GM19025 (cell line): ENCODE measurements at regions not wholly inside any gene's neighbourhood (a gene's known extent, or its start where the extent isn't known, plus 50 kb on each side); places are given as distances from the start of the nearest gene placed in this dataset.

Experiments
- ATAC-seq: cut with Tn5 transposase; IDR thresholded peaks from one replicate; pipeline ENCODE4 v1.9.1; 2021; ENCODE audit warnings: mild to moderate bottlenecking, low read depth, moderate library complexity; ENCODE audit not compliant: unreplicated experiment

DNA sequence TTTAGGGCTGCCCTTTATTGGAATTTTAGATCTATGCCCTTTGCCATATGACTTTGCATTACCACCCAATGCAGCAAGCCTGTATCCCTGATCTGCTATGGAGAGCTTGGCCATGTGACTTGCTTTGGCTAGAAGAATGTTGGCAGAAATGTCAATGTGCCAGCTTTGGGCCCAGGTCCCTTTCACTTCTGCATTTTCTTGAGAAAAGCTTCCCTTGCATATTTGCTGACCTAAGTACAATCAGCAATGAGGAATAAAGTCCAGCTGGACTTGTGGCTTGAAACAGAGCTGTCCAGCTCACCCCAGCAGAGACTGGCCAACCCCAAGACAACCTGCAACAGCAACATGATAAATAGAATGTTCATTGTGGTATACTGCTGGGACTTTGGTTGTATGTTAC lies 135.9 kb downstream of the PAH start:
- no peak for ATAC-seq

DNA sequence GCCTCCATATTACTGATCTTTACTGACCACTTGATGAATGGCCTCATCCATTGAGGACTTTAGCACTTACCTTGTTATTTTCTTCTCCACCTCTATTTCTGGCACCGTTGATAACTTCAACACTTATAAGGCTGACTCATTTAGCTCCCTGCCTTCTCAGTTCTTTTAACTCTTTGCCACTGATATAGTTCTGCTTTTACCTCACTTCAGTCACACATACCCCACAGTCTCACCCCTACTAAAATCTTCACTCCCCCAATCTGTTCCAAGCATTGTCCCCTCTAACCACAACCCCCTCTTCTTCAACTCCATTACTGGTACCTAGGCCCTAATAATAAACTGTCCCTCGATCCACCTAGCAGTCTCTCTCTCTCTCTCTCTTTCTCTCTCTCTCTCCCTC lies 141.0 kb downstream of the PAH start:
- ATAC-seq = no peak

DNA sequence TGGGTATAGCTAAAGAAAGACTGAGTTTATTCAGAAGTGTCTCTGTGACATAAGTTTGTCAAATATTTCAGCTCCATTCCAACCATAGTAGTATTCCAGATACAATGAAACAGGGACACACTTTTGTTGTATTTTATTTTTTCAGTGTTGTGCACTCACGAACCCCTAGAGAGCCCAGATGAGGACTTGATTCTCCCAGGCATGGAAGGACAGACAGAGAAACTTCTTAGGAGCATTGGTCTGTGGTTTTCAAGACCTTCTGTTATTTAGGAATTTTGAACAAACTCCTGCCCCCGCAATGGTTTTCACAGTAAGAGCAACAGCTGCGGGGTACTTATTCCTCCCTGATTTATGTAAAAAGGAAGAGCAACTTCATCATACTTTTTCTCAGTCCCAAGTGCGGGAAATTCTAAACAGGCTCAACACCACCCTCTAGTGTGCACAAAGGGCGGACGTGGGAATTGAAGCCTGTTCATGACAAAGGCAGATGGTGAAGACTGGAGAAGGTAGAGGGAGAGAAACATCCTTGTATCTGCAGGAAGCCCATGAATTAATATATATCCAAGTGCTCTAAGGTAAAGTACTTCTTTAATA lies 147.6 kb downstream of the PAH start:
- ATAC-seq = no peak

DNA sequence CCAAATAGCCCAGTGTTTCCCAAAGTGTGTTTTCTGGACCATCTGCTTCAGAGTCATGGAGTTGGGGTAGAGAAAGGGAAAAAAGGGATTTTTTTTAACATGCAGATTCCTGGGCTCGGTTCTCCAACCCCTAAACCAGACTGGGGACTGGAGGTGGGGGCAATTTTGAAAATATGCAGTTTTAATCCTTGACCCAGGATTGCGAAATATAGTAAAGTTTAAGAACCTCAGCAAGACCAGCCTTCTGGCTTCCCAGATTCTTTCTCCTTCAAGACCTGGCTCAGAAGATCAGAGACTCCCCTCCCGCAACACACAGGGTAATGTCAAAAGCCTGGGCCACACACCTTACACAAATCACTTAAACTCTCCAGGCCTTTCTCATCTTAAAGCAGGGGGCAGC lies 150.1 kb downstream of the PAH start:
- ATAC-seq = no peak

DNA sequence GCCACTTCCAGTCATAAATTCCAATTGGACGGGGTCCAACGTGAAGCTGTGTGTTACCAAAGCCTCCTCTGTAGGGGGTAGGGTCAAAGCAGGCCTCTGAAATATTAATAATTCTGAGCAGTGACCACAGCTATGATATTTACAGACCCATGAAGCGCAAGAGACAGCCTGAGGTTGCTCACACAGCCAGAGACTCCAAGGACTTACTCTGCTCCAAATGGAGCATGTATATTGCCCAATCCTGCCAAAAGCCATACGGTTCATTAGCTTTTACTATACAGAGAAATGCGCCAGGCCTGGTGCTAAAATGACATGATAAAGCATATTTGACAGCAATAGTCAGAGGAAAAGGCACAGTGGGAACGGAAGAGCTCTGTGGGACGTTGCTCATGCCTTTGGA lies 151.3 kb downstream of the PAH start:
- no peak for ATAC-seq

DNA sequence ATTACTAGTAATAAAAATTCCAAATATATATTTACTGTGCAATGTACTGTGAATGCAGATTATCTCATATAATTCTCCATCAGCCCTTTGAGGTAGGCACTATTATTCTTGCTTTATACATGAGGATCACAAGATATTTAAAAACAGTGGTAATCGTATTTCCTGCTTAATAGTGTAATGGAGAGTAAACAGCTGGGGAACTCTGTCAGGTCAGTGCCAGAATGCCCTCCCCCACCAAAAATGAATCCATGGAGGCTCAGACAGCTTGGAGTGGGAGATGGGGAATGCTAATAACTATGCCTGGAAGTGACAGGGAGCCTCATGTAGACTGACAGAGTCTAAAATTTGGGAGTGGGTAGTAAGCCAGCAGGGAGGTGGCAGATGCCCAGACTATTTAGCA lies 153.6 kb downstream of the PAH start:
- no peak for ATAC-seq

DNA sequence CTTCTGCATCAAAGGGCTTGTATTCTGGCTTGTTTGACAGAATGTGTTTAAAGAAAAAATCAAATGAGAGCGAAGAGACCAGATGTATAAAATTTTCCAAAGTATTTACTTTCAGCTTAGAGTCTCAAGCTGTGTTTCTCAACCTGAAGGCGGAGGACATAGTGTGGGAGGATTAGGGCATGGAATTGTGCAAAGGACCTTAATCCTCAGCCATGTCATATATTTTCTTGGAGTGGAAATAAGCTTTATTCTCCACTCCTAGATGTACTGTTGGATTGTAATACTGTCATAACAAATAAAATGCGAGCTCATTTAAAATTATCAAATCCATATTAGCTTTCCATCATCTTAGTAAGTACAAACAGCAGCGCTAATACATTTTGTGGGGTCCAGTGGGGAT lies 154.0 kb downstream of the PAH start:
- no peak for ATAC-seq

DNA sequence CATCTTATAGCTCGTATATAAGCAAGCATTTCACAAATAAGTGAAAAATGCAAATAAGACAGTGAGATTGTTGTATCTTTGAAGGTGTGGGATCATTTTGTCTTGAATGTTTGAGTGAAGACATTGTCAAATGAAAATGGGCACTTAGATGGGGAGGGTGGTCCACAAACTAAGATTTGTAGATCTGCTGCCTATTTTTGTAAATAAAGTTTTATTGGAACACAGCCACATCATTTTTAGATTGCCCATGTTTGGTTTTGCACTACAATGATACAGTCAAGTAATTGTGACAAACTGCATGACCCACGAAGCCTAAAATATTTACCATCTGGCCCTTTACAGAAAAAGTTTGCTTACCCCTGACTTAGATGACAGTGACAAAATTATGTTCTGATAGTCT lies 156.7 kb downstream of the PAH start:
- no peak for ATAC-seq

DNA sequence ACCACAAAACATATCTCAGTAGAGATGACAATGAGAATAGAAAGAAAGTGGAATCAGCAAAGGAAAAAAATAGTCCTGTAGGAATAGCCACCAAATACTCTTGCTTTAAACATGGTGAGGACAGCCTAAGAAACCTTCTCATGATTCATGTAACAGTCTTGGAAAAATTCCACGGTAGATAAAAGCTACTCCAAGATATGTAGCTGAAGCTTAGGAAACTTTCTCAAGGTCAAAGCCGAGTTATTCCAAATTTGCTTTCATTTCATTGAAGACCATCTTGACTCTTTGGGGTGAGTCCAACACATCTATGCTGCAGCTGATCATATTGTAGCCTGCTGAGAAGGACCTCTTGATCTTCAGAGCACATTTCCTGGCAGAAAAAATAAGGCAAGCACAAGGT lies 157.6 kb downstream of the PAH start:
- ATAC-seq = no peak

DNA sequence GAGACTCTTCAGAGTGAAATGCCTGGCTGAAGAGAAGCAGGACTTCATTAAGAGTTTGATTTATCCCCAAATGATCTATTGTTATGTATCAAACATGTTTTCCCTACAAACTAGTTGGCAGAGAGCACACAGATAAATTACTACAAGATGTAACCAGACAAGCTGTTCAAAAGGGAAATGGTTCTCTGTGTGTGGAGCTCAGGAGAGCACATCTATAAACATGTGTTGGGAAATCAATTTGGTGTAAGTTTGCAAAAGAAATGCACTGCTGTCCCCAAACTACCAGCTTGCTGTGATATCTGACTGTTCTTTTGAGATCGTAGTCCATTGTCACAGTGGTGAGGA lies 159.2 kb downstream of the PAH start:
- ATAC-seq = no peak

DNA sequence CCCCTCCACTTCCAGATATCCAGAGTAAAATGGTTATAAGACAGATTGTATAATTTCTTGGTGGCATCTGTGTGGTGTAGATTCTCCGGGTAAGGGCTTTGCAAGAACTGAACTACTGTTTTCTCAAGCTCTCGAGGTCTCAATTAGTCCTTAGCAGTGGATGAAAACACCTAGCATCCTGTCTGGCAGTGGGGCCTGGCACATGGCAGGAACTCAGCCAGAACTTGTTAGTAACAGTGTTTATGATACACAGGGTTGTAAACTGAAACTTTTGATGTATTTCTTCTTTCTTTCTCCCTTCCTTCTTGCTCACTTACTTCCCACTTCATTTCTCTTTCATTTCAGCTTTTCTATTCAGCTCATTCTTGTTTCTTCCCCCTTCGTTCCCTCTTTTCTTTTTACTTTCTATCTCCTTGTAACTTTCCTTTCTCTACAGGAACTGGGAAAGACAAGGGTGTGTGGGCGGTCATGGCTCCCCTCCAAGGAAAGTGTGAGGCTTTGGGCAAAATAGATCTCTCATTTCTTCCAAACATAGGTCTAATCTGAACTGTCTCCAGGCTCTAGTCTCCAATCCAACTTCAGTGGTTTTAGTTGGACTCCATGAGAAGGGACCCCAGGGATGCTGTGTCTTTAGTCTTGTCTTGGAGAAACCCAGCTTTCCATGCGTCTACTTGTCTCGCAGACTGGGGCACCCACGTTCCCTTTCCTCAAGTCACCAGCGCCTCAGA lies 159.7 kb downstream of the PAH start:
- ATAC-seq = no peak

DNA sequence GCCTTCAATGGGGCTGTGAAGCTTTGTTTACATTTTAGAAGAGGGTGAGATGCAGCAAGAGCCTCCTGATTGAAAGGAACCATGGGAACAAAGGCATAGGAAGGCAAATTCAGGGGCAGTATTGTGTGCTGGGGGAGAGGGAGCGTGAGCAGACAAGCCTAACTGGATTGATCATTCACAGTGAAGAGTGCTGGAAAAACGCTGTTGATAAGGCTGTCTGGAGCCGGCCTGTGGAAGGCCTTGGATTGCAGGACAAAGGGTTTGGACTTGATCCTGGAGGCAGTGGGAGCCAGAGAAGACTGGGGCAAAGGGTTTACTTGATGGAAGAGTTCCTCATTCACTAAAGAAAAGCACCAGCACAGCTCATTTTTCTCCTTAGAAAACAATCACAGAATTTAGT lies 160.5 kb downstream of the PAH start:
- ATAC-seq = no peak

DNA sequence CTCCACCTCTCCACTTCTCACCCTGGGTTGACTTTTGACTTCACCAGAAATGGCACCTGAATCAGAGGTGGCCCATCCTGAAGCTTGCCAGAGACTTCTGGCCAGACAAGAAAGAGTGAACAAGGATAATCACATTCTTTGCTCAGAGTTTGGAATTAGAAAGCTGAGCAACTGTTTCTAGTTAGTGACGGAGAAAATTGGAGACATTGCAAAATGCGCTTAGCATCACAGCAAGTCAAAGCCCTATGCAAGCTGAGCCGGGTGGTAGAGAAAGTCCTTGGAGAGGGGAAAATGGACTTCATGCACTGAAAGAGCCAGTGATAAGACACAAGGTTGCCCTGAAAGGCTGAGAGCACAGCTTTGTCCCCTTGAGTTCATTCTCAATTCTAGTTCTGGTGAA lies 161.8 kb downstream of the PAH start:
- no peak for ATAC-seq

DNA sequence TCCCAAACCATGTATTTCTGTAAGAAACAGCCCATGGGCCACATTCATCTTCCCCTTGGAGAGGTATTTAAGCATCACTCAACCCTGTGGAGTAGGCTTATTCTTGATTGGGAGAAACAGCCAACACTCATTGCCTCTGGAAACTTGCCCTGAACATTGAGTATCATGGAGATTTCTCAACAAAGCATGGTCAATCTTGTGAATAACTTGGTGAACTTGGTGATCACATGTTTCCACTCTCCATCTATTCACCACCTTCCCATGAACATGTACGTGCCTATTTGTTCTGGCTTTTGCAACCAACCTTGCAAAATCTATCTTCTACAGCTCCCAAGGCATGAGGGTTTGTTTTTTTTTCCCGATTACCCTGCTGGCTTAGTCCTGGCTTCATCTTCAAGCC lies 163.2 kb downstream of the PAH start:
- ATAC-seq = no peak

DNA sequence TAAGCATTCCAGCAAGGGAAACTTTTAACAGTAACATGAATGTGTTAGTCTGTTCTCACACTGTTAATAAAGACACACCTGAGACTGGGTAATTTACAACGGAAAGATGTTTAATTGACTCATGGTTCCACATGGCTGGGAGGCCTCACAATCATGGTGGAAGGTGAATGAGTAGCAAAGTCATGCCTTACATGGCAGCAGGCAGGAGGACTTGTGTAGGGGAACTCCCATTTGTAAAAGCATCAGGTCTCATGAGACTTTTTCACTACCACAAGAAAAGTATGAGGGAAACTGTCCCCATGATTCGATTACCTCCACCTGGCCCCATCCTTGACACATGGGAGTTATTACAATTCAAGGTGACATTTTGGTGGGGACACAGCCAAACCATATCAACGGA lies 168.3 kb downstream of the PAH start:
- no peak for ATAC-seq

DNA sequence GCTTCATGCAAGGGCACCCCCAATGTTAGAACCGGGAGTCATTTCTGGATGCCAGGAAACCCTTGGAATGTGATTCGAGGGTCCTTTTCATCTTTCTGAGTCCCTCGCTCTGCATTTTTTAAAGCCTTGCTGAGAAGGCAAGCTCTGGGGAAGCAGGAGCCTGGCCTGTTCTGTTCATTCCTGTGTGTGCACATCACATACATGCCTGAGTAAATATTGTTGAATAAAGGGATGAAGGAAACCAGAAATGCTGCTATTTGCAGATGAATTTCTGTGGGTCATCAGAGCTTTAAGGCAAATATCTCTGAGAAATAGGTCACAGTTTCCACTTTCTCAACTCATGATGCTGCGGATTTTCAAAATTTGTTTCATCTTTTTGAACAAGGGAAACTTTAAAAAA lies 170.1 kb downstream of the PAH start:
- no peak for ATAC-seq

DNA sequence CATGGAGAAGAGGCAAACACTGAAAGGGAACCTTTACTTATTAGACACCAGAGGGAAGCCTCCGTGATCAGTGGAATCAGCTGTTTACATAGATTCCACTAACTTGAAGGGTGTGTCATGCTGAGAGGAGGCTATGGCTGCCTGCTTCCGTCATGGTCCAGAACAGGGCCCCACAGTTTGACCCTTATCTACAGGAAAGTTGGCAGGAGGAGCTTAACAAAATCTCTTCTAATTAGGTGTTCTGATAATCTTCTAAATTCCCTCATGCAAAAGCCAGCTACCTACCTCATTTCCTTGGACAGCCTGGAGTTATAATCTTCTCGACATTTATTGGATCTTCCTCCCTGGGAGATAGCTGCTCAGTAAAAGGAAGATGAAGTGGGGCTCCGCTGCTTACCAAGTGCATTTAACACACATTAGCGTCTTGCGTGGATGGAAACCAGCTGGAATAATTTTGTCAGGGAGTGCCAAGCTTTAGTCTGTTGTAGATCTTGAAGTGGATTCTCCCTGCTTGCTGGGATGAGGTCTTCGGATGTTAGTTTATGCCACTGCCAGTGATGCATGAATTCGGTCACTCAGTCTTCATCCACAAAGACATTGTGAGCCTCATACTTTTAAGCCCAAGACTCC lies 171.0 kb downstream of the PAH start:
- no peak for ATAC-seq

DNA sequence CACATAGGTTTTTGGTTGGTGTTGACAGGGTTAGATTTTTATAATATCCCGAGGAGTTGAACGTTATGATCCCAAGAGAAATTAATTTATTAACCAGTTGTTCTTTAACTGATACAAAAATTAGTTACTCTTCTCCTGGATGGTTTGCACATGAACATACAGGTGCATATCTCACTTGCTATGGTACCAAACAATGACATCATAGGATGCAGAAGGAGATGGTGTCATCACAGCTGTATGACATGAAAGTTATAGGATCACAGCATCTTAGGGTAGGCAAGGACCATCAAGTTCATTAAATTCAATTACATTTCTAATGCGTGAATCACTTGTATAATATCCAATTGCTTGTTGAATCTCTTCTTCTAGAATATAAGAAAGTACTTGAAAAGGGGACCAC lies 175.8 kb downstream of the PAH start:
- no peak for ATAC-seq

DNA sequence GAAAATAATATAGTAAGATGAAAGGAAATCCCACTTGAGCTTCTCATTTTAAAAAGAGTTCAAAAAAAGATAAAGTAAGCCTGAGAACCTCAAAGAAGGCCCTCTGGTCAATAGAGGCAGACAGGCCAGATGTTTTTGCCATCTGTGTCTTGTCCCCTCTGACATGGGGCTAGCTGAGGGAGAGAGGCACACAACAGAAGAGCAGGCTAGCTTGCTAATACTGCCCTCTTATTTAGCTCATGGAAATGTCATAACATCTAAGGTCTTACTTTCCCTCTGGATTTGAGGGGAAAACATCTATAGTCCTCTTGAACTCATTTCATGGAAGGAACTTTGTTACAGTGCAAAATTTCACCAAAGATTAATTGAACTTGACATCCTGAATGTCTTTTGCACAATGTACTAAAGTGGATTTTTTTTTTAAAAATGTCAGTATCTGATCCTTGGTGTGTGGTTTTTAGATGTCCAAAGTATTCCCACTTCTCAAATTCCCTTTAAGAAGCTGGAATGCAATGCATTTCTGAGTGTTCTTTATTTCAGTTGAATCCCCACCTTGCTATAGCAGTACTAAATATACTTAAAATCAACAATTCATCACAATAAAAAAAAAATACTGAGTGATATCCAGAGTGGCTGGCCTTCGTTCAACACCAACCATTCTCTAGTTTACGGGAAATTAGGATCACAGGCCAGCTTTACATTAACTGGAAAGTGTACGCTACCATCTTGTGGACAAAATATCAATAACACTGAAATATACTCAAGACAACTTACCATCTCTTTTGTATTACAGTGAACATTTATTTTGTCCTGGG lies 176.7 kb downstream of the PAH start:
- no peak for ATAC-seq

DNA sequence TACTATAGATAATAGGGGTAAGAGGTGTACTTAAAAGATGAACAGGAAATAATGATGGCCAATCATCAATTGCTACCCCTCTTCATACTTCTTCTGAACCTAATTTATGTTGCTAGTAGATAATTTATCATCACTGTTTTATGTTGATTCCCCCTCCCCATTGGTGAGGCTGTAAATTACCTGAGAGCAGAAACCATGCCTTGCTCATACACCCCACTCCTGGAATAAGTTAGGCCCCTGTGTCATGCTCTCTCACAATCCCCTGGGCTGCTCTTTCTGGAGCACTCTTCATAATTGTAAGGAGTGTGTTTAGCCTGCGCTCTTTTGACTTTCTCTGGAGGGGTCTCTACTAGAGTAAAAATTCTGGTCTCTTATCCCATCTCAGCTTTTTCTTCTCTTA lies 180.7 kb downstream of the PAH start:
- ATAC-seq = no peak

DNA sequence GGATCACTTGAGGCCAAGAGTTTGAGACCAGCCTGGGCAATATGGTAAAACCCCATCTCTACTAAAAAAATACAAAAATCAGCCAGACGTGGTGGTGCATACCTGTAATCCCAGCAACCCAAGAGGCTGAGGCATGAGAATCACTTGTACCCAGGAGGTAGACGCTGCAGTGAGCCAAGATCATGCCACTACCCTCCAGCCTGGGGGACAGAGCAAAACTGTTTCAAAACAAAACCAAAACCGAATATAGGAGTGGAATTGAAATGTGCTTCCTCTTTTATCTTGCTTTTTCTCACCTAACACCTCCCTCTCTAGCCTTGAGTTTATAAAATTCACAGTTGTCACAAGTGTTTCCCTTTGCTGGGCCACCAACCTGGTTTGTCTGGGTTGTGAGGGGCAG lies 181.9 kb downstream of the PAH start:
- ATAC-seq = peak; percentile 90

DNA sequence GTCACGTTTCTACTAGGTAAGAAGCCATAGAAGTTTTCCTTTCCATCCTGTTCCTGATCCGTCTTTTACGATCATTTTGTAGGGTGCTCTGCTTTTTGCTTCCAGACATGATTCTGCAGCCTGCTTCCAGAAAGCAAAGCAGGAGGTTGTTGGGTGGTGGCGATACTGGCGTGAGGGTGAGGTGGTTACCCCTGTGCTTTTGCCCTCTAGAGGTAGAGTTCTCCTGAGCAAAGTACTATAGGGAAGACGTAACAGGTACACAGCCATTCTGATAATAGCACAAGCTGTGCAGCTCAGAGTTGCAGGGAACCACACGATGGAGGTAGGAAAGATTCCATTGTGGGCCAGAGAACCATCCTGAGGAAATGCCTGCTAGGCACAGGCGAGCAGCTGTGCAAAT lies 186.0 kb downstream of the PAH start:
- ATAC-seq = no peak
